ENCODE measurements at regions not wholly inside any gene's neighbourhood (a gene's known extent, or its start where the extent isn't known, plus 50 kb on each side); places are given as distances from the start of the nearest gene placed in this dataset.
A peak's percentile ranks its signal among the peaks of the same experiment; 100 is the strongest.

DNA sequence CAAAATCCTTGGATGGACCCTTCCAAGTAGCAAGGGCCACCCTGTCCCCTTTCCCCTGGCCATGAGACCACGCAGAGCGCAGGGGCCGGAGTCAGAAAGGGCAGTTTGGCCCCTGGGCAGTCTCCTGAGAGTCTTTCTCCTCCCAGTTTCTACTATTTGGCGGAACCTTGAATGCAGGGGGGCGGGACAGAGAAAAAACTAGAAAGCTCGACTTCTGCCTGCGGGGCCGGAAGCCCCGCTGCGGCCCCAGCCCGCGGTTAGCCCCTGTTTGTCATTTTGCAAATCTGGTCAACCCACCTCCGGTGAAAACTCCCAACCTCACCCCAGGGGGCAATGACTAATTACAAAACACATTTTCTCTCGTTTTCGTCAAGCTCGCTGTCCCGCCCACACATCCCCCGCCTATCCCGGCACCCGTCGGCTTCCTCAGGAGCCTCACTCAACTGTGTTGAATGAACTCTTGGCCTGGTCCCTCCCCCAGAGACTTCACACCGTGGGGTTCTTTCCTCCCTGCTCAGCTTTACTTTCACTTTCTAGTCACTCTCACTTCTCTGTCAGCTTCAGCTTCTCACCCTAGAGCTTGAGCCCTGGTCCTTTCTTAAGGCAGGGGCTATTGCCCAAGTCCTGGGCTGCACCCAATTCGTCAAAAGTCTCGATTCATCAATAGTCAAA, 66.7 kb downstream of the IRF2BPL start:
- Mint-ChIP-seq H3K27me3 (ENCODE audit: insufficient read depth, unreplicated experiment) (no peaks in the 10 kb centered on the region), H3K36me3 (ENCODE audit: insufficient read depth, unreplicated experiment) (no peaks in the 10 kb centered on the region), H3K27ac (ENCODE audit: low read depth, unreplicated experiment) (peak overlapping the region; percentile 92), H3K4me1 (ENCODE audit: insufficient read depth, unreplicated experiment) (peaks cover 42% of the 10 kb centered on the region), H3K4me3 (ENCODE audit: unreplicated experiment) (peak overlapping the region; percentile 74), H3K9me3 (ENCODE audit: unreplicated experiment) (no peaks in the 10 kb centered on the region)
- CTCF ChIA-PET: interaction anchor here (0.6 to 2.6 kb wide), 14 partner anchors 14 to 111 kb away, joined by 3 to 11 read pairs (median 6); no protein-coding TSS in a partner anchor
- no TSS peak for BruUV-seq (replicated peaks)
- intact Hi-C loops (cut with micrococcal nuclease): no loop called here
- POLR2A ChIA-PET: interaction anchor here (0.6 to 11.7 kb wide), 12 partner anchors 8 to 352 kb away, joined by 3 to 325 read pairs (median 6); partner anchors contain the start of gene IRF2BPL
- TF ChIP-seq, protein P1, sequence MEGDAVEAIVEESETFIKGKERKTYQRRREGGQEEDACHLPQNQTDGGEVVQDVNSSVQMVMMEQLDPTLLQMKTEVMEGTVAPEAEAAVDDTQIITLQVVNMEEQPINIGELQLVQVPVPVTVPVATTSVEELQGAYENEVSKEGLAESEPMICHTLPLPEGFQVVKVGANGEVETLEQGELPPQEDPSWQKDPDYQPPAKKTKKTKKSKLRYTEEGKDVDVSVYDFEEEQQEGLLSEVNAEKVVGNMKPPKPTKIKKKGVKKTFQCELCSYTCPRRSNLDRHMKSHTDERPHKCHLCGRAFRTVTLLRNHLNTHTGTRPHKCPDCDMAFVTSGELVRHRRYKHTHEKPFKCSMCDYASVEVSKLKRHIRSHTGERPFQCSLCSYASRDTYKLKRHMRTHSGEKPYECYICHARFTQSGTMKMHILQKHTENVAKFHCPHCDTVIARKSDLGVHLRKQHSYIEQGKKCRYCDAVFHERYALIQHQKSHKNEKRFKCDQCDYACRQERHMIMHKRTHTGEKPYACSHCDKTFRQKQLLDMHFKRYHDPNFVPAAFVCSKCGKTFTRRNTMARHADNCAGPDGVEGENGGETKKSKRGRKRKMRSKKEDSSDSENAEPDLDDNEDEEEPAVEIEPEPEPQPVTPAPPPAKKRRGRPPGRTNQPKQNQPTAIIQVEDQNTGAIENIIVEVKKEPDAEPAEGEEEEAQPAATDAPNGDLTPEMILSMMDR (IDR thresholded peaks at IDR 0.05; ENCODE audit: unreplicated experiment): no peak
- peak; percentile 97 for DNase-seq (ENCODE audit: unreplicated experiment)

DNA sequence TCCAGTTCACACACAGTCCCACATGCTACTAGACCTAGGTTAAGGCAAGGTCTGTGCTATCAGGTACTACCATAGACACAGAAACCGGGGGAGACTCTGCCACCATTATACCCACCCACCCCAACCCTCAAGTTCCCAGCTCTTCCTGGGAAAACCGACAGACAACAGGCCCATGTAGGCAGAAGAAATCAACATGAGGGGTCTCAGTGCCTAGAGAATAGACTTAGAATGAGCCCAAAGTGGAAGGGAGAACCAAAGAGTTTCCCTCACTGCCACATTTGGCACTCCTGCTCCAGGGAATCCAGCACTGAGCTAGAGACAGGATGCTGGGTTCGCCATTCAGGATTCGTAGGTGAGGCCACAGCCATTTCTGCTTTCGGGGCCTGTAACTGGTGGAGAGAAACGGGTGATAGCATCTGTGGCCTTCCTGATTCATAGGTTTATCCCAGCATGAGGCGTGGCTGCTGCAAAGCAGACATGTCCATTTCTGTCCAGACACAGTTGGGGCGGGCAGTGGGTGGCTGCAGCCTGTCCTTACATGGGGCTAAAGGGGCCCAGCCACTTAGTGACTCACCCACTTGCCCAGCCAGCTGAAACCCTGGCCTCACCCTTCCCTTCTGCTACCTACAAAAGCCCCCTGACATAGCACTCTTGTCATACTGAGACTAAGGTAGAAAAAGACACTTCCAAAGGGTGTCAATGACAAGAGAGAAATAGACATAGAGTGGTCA, 69.4 kb downstream of the IRF2BPL start:
- H3K36me3 Mint-ChIP-seq (ENCODE audit: insufficient read depth, unreplicated experiment): no peaks in the 10 kb centered on the region

DNA sequence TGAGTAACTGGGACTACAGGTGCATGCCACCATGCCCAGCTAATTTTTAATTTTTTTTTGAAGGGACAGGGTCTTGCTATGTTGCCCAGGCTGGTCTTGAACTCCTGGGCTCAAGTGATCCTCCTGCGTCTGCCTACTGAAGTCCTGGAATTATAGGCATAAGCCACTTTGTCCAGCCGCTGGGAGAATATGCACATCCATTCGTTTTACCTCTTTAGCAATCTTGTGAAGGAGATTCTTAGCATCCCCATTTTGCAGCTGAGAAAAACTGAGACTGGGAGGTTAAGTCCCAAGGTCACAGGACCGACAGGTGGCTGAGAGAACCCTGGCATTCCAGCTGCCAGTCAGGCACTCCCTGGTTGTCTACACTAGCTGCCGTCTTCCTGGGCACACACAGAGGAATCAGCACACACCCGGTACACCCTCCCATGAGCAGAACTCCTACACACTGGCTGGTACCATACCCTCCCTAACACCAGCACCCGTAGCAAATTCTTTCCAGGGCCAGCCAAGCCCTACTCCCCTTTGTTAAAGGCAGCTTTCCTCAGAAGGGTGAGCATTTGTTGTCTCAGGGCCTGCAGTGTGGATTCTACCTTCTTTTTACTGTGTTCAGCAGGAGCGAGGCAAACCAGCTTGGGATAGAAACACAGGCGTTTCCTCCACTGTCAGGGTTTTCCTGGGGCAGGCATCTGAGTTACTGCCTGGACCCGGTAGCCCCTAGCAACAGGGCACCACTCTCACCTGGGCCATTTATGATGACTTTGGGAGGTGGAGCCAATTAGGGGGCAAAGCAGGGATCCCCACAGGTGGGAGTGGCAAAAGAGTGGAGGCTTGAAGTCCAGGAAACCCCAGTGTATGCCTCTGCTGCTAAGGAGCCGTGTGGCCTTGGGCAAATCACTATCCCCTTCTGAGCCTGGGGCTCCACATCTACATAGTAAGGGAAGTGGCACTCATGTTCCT, 70.2 kb downstream of the IRF2BPL start:
- ChIA-PET POLR2A (interaction anchor here (0.5 to 11.7 kb wide), 18 partner anchors 9 to 141 kb away, joined by 3 to 325 read pairs (median 4); partner anchors contain the start of genes CIPC and IRF2BPL), CTCF (interaction anchor here (0.5 to 7.0 kb wide), 9 partner anchors 13 to 101 kb away, joined by 3 to 40 read pairs (median 4); no protein-coding TSS in a partner anchor)
- H3K9me3 Mint-ChIP-seq (ENCODE audit: unreplicated experiment): no peaks in the 10 kb centered on the region
- no peak for DNase-seq (ENCODE audit: unreplicated experiment)
- H3K36me3 Mint-ChIP-seq (ENCODE audit: insufficient read depth, unreplicated experiment): no peaks in the 10 kb centered on the region
- intact Hi-C loops (cut with micrococcal nuclease): no loop called here
- TF ChIP-seq, protein P1 (IDR thresholded peaks at IDR 0.05; ENCODE audit: unreplicated experiment): no peak
- H3K27me3 Mint-ChIP-seq (ENCODE audit: insufficient read depth, unreplicated experiment): no peaks in the 10 kb centered on the region
- peak overlapping the region; percentile 92 for H3K27ac Mint-ChIP-seq (ENCODE audit: low read depth, unreplicated experiment)
- H3K4me1 Mint-ChIP-seq (ENCODE audit: insufficient read depth, unreplicated experiment): peaks cover 64% of the 10 kb centered on the region
- H3K4me3 Mint-ChIP-seq (ENCODE audit: unreplicated experiment): no peak overlapping the region
- TSS peak; percentile 70 for BruUV-seq (replicated peaks)

More for the DNA sequence above, 69.4 kb downstream of the IRF2BPL start:
- CTCF ChIA-PET: interaction anchor here (0.6 to 7.0 kb wide), 5 partner anchors 50 to 100 kb away, joined by 3 to 40 read pairs (median 4); no protein-coding TSS in a partner anchor
- Mint-ChIP-seq H3K4me3 (ENCODE audit: unreplicated experiment) (no peak overlapping the region), H3K27ac (ENCODE audit: low read depth, unreplicated experiment) (peak overlapping the region; percentile 92), H3K27me3 (ENCODE audit: insufficient read depth, unreplicated experiment) (no peaks in the 10 kb centered on the region), H3K4me1 (ENCODE audit: insufficient read depth, unreplicated experiment) (peaks cover 60% of the 10 kb centered on the region), H3K9me3 (ENCODE audit: unreplicated experiment) (no peaks in the 10 kb centered on the region)
- BruUV-seq (replicated peaks): no TSS peak
- intact Hi-C loops (cut with micrococcal nuclease): no loop called here
- TF ChIP-seq, protein P1 (IDR thresholded peaks at IDR 0.05; ENCODE audit: unreplicated experiment): no peak
- peak; percentile 78 for DNase-seq (ENCODE audit: unreplicated experiment)
- POLR2A ChIA-PET: interaction anchor here (0.6 to 11.7 kb wide), 16 partner anchors 12 to 140 kb away, joined by 3 to 325 read pairs (median 4); partner anchors contain the start of genes CIPC and IRF2BPL
